22Rv1 (cell line): ENCODE measurements at regions not wholly inside any gene's neighbourhood (a gene's known extent, or its start where the extent isn't known, plus 50 kb on each side); places are given as distances from the start of the nearest gene placed in this dataset.

Experiments used
- ZFX ChIP-seq: fragments of 450-650 bp; IDR thresholded peaks from 2 replicates; pipeline ENCODE4 v1.6.1; 2017; ENCODE audit warnings: antibody characterized with exemption, borderline replicate concordance
- TF ChIP-seq, protein P1 (sequence below): fragments of 450-650 bp; IDR thresholded peaks from 2 replicates; pipeline ENCODE4 v1.5.1; 2017; ENCODE audit warnings: mild to moderate bottlenecking

DNA sequence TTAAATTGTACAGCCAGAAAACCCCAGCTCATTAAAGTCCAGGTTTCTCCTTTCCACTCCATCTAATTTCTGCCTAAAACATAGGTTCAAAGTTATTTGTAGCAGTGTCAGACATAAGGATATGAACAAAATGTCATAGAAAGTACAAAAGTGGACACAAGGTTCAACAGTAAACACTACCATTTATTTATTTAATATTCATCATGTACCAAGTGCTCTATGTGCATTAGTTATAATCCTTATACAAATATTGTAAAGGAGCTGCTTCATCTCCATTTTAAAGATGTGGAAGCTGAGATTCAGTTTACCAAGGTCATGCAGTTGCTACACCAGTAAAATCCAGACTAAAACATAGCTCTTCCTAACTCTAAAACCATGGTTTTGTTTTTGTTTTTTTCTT, 52.0 kb upstream of the CDK1 start:
- TF ChIP-seq, protein P1, sequence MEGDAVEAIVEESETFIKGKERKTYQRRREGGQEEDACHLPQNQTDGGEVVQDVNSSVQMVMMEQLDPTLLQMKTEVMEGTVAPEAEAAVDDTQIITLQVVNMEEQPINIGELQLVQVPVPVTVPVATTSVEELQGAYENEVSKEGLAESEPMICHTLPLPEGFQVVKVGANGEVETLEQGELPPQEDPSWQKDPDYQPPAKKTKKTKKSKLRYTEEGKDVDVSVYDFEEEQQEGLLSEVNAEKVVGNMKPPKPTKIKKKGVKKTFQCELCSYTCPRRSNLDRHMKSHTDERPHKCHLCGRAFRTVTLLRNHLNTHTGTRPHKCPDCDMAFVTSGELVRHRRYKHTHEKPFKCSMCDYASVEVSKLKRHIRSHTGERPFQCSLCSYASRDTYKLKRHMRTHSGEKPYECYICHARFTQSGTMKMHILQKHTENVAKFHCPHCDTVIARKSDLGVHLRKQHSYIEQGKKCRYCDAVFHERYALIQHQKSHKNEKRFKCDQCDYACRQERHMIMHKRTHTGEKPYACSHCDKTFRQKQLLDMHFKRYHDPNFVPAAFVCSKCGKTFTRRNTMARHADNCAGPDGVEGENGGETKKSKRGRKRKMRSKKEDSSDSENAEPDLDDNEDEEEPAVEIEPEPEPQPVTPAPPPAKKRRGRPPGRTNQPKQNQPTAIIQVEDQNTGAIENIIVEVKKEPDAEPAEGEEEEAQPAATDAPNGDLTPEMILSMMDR, result no peak
- no peak for TF ChIP-seq ZFX
